ENCODE measurements at regions not wholly inside any gene's neighbourhood (a gene's known extent, or its start where the extent isn't known, plus 50 kb on each side); places are given as distances from the start of the nearest gene placed in this dataset.

GRCh38 chr4:149975172-149975571, 103.1 kb upstream of the DCLK2 start:
- TF ChIP-seq, protein P1, sequence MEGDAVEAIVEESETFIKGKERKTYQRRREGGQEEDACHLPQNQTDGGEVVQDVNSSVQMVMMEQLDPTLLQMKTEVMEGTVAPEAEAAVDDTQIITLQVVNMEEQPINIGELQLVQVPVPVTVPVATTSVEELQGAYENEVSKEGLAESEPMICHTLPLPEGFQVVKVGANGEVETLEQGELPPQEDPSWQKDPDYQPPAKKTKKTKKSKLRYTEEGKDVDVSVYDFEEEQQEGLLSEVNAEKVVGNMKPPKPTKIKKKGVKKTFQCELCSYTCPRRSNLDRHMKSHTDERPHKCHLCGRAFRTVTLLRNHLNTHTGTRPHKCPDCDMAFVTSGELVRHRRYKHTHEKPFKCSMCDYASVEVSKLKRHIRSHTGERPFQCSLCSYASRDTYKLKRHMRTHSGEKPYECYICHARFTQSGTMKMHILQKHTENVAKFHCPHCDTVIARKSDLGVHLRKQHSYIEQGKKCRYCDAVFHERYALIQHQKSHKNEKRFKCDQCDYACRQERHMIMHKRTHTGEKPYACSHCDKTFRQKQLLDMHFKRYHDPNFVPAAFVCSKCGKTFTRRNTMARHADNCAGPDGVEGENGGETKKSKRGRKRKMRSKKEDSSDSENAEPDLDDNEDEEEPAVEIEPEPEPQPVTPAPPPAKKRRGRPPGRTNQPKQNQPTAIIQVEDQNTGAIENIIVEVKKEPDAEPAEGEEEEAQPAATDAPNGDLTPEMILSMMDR (conservative IDR thresholded peaks at IDR 0.05 in 1 of 2, IDR thresholded peaks at IDR 0.05 in 1 of 2; ENCODE audit: extremely low read depth in 1 of 2, insufficient read depth in 1 of 2, low read depth in 1 of 2, low read length in 2 of 2) = no peak
- TF ChIP-seq EZH2 (IDR thresholded peaks at IDR 0.05; ENCODE audit: borderline replicate concordance, low read length) = no peak

Measured in mammary epithelial cell (primary cell).